OCI-LY1 (cell line): ENCODE measurements at regions not wholly inside any gene's neighbourhood (a gene's known extent, or its start where the extent isn't known, plus 50 kb on each side); places are given as distances from the start of the nearest gene placed in this dataset.

Experiments used
- CTCF ChIP-seq: fragments of 200-600 bp; sonication (generic), shearing (Covaris generic); IDR thresholded peaks from 2 replicates; pipeline ENCODE4 v1.5.1; 2017; ENCODE audit warnings: mild to moderate bottlenecking, antibody characterized with exemption, low read length, moderate library complexity, mixed read lengths
- EZH2 ChIP-seq: fragments of 200-600 bp; sonication (generic), shearing (Covaris generic); IDR thresholded peaks from 2 replicates; pipeline ENCODE4 v1.8.0; 2017; ENCODE audit warnings: borderline replicate concordance, mixed run types, mild to moderate bottlenecking, antibody characterized with exemption, low read length, moderate library complexity, mixed read lengths

- TF ChIP-seq CTCF, result no peak
- no peak for TF ChIP-seq EZH2
Measured at GRCh38 chr2:155792666-155793065, 539.9 kb downstream of the NR4A2 start.
